ENCODE measurements at regions not wholly inside any gene's neighbourhood (a gene's known extent, or its start where the extent isn't known, plus 50 kb on each side); places are given as distances from the start of the nearest gene placed in this dataset.

DNA sequence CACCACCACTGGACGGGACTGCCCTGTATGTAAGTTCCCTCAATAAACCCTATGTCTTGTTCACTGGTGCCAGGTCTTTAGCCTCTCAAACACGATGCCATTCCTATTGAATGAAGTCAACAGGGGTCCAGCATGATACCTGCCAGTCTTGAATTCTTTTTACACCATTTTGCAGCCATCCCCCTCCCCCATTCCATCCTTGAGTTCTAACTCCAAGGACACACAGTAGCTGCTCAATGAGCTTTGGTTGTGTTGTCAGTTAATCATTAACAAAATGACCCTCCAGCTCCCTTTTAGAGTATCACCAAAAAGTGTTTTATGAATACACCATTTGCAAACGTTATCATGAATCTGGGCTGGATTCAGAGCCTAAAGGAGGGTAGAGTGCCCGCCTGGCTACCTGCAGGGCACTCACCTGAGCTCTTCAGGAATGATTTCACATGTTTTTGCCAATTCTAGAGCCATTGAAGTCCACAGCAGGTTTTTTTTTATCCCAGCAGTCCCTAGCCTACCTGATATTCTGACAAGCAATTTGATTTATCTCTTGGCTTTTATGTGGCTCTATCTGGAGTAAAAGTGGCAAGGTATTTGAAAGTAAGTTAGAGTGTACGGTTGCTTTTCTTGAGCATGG, 271.8 kb downstream of the SMARCA2 start:
- Histone ChIP-seq H3K79me2 (ENCODE audit: insufficient read depth, low read length) (no peaks in the 10 kb centered on the region), H4K20me1 (ENCODE audit: insufficient read depth, low read length) (no peaks in the 10 kb centered on the region), H3K27ac (ENCODE audit: low read depth, low read length) (no peak overlapping the region), H3K4me1 (ENCODE audit: insufficient read depth, low read length) (peaks cover 10% of the 10 kb centered on the region), H3K27me3 (ENCODE audit: insufficient read depth, low read length) (peaks cover 2% of the 10 kb centered on the region), H3K36me3 (ENCODE audit: insufficient read depth, low read length) (no peaks in the 10 kb centered on the region), H3K9me3 (ENCODE audit: insufficient read depth, low read depth, low read length) (no peaks in the 10 kb centered on the region), H3K4me2 (ENCODE audit: low read length) (no peak overlapping the region), H3K4me3 (ENCODE audit: insufficient read depth, low read depth, low read length) (no peak overlapping the region), H2AFZ (ENCODE audit: low read depth, low read length) (no peak overlapping the region), H3K9ac (ENCODE audit: low read length) (no peak overlapping the region)
- H3K27ac Mint-ChIP-seq (ENCODE audit: unreplicated experiment) = no peak overlapping the region
- no peaks in the 10 kb centered on the region for H3K4me1 Mint-ChIP-seq (ENCODE audit: low read depth, unreplicated experiment)
- peaks cover 5% of the 10 kb centered on the region for H3K9me3 Mint-ChIP-seq (ENCODE audit: unreplicated experiment)
- TF ChIP-seq, protein P1, sequence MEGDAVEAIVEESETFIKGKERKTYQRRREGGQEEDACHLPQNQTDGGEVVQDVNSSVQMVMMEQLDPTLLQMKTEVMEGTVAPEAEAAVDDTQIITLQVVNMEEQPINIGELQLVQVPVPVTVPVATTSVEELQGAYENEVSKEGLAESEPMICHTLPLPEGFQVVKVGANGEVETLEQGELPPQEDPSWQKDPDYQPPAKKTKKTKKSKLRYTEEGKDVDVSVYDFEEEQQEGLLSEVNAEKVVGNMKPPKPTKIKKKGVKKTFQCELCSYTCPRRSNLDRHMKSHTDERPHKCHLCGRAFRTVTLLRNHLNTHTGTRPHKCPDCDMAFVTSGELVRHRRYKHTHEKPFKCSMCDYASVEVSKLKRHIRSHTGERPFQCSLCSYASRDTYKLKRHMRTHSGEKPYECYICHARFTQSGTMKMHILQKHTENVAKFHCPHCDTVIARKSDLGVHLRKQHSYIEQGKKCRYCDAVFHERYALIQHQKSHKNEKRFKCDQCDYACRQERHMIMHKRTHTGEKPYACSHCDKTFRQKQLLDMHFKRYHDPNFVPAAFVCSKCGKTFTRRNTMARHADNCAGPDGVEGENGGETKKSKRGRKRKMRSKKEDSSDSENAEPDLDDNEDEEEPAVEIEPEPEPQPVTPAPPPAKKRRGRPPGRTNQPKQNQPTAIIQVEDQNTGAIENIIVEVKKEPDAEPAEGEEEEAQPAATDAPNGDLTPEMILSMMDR (IDR thresholded peaks at IDR 0.05; ENCODE audit: insufficient read depth, low read depth, low read length) = no peak
- no peak for TF ChIP-seq EZH2 (IDR thresholded peaks at IDR 0.05; ENCODE audit: insufficient read depth, low read length)
- H3K4me3 Mint-ChIP-seq (ENCODE audit: unreplicated experiment) = no peak overlapping the region
- peaks cover 3% of the 10 kb centered on the region for H3K36me3 Mint-ChIP-seq (ENCODE audit: low read depth, unreplicated experiment)
- peaks cover 6% of the 10 kb centered on the region for H3K27me3 Mint-ChIP-seq (ENCODE audit: low read depth, unreplicated experiment)
- DNase-seq (ENCODE audit: low read depth) = no peak
- FAIRE-seq = no peak

DNA sequence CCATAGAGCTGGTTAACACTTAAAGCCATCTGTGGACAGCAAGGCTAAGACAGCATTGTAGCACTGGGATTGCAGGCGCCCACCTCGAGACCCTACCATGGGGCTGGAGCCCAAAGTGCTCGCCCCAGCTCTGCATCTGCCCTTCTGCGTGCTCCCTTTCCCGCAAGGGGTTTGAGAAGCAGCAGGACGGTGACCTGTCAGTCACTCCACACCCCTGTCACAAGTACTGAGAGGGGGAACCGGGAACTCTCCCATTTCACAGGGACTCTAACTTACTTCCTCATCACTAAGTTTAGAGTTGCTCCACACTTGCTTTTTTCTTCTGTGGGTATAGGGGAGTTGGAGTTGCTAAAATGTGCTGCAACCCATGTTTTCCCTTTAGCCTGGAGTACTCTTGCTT, 273.2 kb downstream of the SMARCA2 start:
- no peaks in the 10 kb centered on the region for H3K36me3 ChIP-seq (ENCODE audit: insufficient read depth, low read length)
- no peak overlapping the region for H3K4me2 ChIP-seq (ENCODE audit: low read length)
- H3K4me1 ChIP-seq (ENCODE audit: insufficient read depth, low read length) = no peaks in the 10 kb centered on the region
- H3K79me2 ChIP-seq (ENCODE audit: insufficient read depth, low read length) = no peaks in the 10 kb centered on the region
- Mint-ChIP-seq H3K36me3 (ENCODE audit: low read depth, unreplicated experiment) (peaks cover 3% of the 10 kb centered on the region), H3K9me3 (ENCODE audit: unreplicated experiment) (peaks cover 5% of the 10 kb centered on the region), H3K27me3 (ENCODE audit: low read depth, unreplicated experiment) (peaks cover 6% of the 10 kb centered on the region), H3K4me3 (ENCODE audit: unreplicated experiment) (no peak overlapping the region), H3K4me1 (ENCODE audit: low read depth, unreplicated experiment) (no peaks in the 10 kb centered on the region), H3K27ac (ENCODE audit: unreplicated experiment) (no peak overlapping the region)
- peaks cover 2% of the 10 kb centered on the region for H3K27me3 ChIP-seq (ENCODE audit: insufficient read depth, low read length)
- H3K9me3 ChIP-seq (ENCODE audit: insufficient read depth, low read depth, low read length) = no peaks in the 10 kb centered on the region
- no peak overlapping the region for H3K4me3 ChIP-seq (ENCODE audit: insufficient read depth, low read depth, low read length)
- no peak overlapping the region for H2AFZ ChIP-seq (ENCODE audit: low read depth, low read length)
- no peak overlapping the region for H3K9ac ChIP-seq (ENCODE audit: low read length)
- FAIRE-seq = no peak
- DNase-seq (ENCODE audit: low read depth) = no peak
- no peak overlapping the region for H3K27ac ChIP-seq (ENCODE audit: low read depth, low read length)
- no peaks in the 10 kb centered on the region for H4K20me1 ChIP-seq (ENCODE audit: insufficient read depth, low read length)
- TF ChIP-seq EZH2 (IDR thresholded peaks at IDR 0.05; ENCODE audit: insufficient read depth, low read length) = no peak
- TF ChIP-seq, protein P1 (IDR thresholded peaks at IDR 0.05; ENCODE audit: insufficient read depth, low read depth, low read length) = no peak

DNA sequence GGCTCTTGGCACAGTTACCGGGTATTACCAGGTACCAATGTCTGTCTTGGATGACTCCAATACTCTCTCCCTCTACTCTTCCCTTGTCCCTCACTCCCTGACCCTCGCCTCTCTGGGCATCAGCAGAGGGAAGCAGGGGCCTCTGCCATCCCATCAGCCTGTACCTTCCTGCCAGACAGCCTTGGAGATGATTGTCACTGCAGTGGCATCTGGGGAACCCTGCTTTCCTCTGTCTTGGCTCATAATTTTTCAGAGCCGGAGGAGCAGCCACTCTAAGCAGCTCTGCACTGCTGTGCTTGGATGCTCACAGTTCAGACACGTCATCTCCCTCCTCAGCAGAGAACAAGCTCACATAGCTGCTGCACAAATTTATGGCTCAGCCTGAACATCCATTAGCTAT, 274.1 kb downstream of the SMARCA2 start:
- Mint-ChIP-seq H3K4me1 (ENCODE audit: low read depth, unreplicated experiment) (no peaks in the 10 kb centered on the region), H3K36me3 (ENCODE audit: low read depth, unreplicated experiment) (peaks cover 3% of the 10 kb centered on the region), H3K4me3 (ENCODE audit: unreplicated experiment) (no peak overlapping the region), H3K27me3 (ENCODE audit: low read depth, unreplicated experiment) (peaks cover 6% of the 10 kb centered on the region), H3K27ac (ENCODE audit: unreplicated experiment) (no peak overlapping the region), H3K9me3 (ENCODE audit: unreplicated experiment) (peaks cover 5% of the 10 kb centered on the region)
- H3K36me3 ChIP-seq (ENCODE audit: insufficient read depth, low read length) = no peaks in the 10 kb centered on the region
- FAIRE-seq = no peak
- H3K79me2 ChIP-seq (ENCODE audit: insufficient read depth, low read length) = no peaks in the 10 kb centered on the region
- H3K27me3 ChIP-seq (ENCODE audit: insufficient read depth, low read length) = peaks cover 2% of the 10 kb centered on the region
- no peak overlapping the region for H3K4me3 ChIP-seq (ENCODE audit: insufficient read depth, low read depth, low read length)
- no peak for TF ChIP-seq EZH2 (IDR thresholded peaks at IDR 0.05; ENCODE audit: insufficient read depth, low read length)
- TF ChIP-seq, protein P1 (IDR thresholded peaks at IDR 0.05; ENCODE audit: insufficient read depth, low read depth, low read length) = no peak
- no peak for DNase-seq (ENCODE audit: low read depth)
- no peaks in the 10 kb centered on the region for H4K20me1 ChIP-seq (ENCODE audit: insufficient read depth, low read length)
- no peak overlapping the region for H3K4me2 ChIP-seq (ENCODE audit: low read length)
- no peaks in the 10 kb centered on the region for H3K9me3 ChIP-seq (ENCODE audit: insufficient read depth, low read depth, low read length)
- H3K9ac ChIP-seq (ENCODE audit: low read length) = no peak overlapping the region
- H3K27ac ChIP-seq (ENCODE audit: low read depth, low read length) = no peak overlapping the region
- no peak overlapping the region for H2AFZ ChIP-seq (ENCODE audit: low read depth, low read length)
- H3K4me1 ChIP-seq (ENCODE audit: insufficient read depth, low read length) = no peaks in the 10 kb centered on the region

Measured in astrocyte (in vitro differentiated cells and primary cell).